IMR-90 (cell line): ENCODE measurements at regions not wholly inside any gene's neighbourhood (a gene's known extent, or its start where the extent isn't known, plus 50 kb on each side); places are given as distances from the start of the nearest gene placed in this dataset.

Source experiments
- ATAC-seq: fragments of 200-7000 bp; cut with Tn5 transposase; 2 replicates; pipeline ENCODE4 v1.9.1; 2020; ENCODE audit warnings: low read depth, mild to moderate bottlenecking, moderate library complexity
- BruUV-seq: library from RNA; stranded (reverse); fragments of 400-500 nt; replicated peaks from 2 replicates; lab custom pipeline; 2021; lab: Mats Ljungman, UMichigan
- CTCF ChIA-PET: fragments of 300-600 bp; formaldehyde crosslinking; extraction: SDS; loops from one replicate; lab custom pipeline; 2021; ENCODE audit warnings: antibody characterized with exemption; lab: Yijun Ruan, JAX
- POLR2A ChIA-PET: fragments of 300-600 bp; sonication (Branson Sonifier 250); formaldehyde crosslinking; loops from one replicate; lab custom pipeline; 2022; ENCODE audit warnings: antibody characterized with exemption; ENCODE audit not compliant: unreplicated experiment; lab: Charles Lee
- DNase-seq: peaks from one replicate; pipeline ENCODE4 v3.0.0; 2013
- H2AFZ ChIP-seq: replicated peaks from 2 replicates; pipeline ENCODE3; 2013; ENCODE audit warnings: low read length, mild to moderate bottlenecking; ENCODE audit not compliant: poor library complexity
- H2AK5ac ChIP-seq: 2 replicates; pipeline ENCODE4 v1.6.1; 2013; ENCODE audit warnings: low read depth, low read length, inconsistent platforms
- H2AK9ac ChIP-seq: replicated peaks from 2 replicates; pipeline ENCODE3; 2013; ENCODE audit warnings: mild to moderate bottlenecking, low read depth, low read length, moderate library complexity; ENCODE audit not compliant: poor library complexity
- H2BK120ac ChIP-seq: 2 replicates; pipeline ENCODE4 v1.6.1; 2013; ENCODE audit warnings: low read depth, low read length, inconsistent platforms
- H2BK15ac ChIP-seq: 3 replicates; pipeline ENCODE4 v1.6.1; 2013; ENCODE audit warnings: low read depth, low read length, inconsistent platforms
- H2BK20ac ChIP-seq: 2 replicates; pipeline ENCODE4 v1.6.1; 2013; ENCODE audit warnings: low read depth, mild to moderate bottlenecking, inconsistent platforms, low read length, moderate library complexity
- H2BK5ac ChIP-seq: 2 replicates; pipeline ENCODE4 v1.6.1; 2013; ENCODE audit warnings: mild to moderate bottlenecking, low read depth, low read length, inconsistent platforms; ENCODE audit not compliant: poor library complexity, severe bottlenecking
- H3K14ac ChIP-seq: replicated peaks from 2 replicates; pipeline ENCODE4 v1.6.1; 2013; ENCODE audit warnings: low read depth, low read length, inconsistent platforms
- H3K18ac ChIP-seq: 2 replicates; pipeline ENCODE4 v1.6.1; 2013; ENCODE audit warnings: low read depth, low read length, control low read depth
- H3K23ac ChIP-seq: 2 replicates; pipeline ENCODE4 v1.6.1; 2013; ENCODE audit warnings: low read depth, low read length, inconsistent platforms
- H3K27ac ChIP-seq: 2 replicates; pipeline ENCODE4 v1.5.1; 2013; ENCODE audit warnings: mild to moderate bottlenecking, control low read depth, low read length; ENCODE audit not compliant: insufficient read depth
- H3K27me3 ChIP-seq: 2 replicates; pipeline ENCODE4 v1.6.1; 2013; ENCODE audit warnings: low read length; ENCODE audit not compliant: control insufficient read depth, insufficient read depth
- H3K36me3 ChIP-seq: 2 replicates; pipeline ENCODE4 v1.6.1; 2013; ENCODE audit warnings: low read length, mixed read lengths; ENCODE audit not compliant: control insufficient read depth, insufficient read depth
- H3K4ac ChIP-seq: 2 replicates; pipeline ENCODE4 v1.6.1; 2013; ENCODE audit warnings: low read depth, low read length, inconsistent platforms
- H3K4me1 ChIP-seq: 2 replicates; pipeline ENCODE4 v1.6.1; 2013; ENCODE audit warnings: low read length, mixed read lengths; ENCODE audit not compliant: control insufficient read depth, insufficient read depth
- H3K4me2 ChIP-seq: 2 replicates; pipeline ENCODE4 v1.6.1; 2013; ENCODE audit warnings: low read depth, mild to moderate bottlenecking, control low read depth, low read length, moderate library complexity
- H3K4me3 ChIP-seq: 2 replicates; pipeline ENCODE4 v1.5.1; 2013; ENCODE audit warnings: low read depth, mild to moderate bottlenecking, control low read depth, low read length, moderate library complexity; ENCODE audit not compliant: insufficient read depth
- H3K56ac ChIP-seq: 2 replicates; pipeline ENCODE4 v1.6.1; 2013; ENCODE audit warnings: low read length, inconsistent platforms; ENCODE audit not compliant: insufficient read depth; ENCODE audit errors: extremely low read depth
- H3K79me1 ChIP-seq, 2 experiments: 2 replicates each; pipeline ENCODE4 v1.6.1; 2013; ENCODE audit warnings: low read length in 2 of 2, inconsistent platforms in 1 of 2, low read depth in 1 of 2
- H3K9ac ChIP-seq: 2 replicates; pipeline ENCODE4 v1.6.1; 2013; ENCODE audit warnings: low read depth, low read length, control low read depth
- H3K9me1 ChIP-seq: 2 replicates; pipeline ENCODE4 v1.6.1; 2013; ENCODE audit warnings: low read length, inconsistent platforms; ENCODE audit not compliant: insufficient read depth
- H3K9me3 ChIP-seq: 2 replicates; pipeline ENCODE4 v1.6.1; 2013; ENCODE audit warnings: low read length; ENCODE audit not compliant: control insufficient read depth, insufficient read depth
- H4K20me1 ChIP-seq: 2 replicates; pipeline ENCODE4 v1.6.1; 2013; ENCODE audit warnings: low read length, inconsistent platforms; ENCODE audit not compliant: insufficient read depth
- H4K5ac ChIP-seq: 2 replicates; pipeline ENCODE4 v1.6.1; 2013; ENCODE audit warnings: mild to moderate bottlenecking, low read depth, low read length, control low read depth
- H4K8ac ChIP-seq, 2 experiments: 2 replicates each; pipeline ENCODE4 v1.6.1; 2013; ENCODE audit warnings: low read depth in 2 of 2, low read length in 2 of 2, control low read depth in 1 of 2, inconsistent platforms in 1 of 2
- H4K91ac ChIP-seq: 2 replicates; pipeline ENCODE4 v1.6.1; 2013; ENCODE audit warnings: low read depth, low read length, inconsistent platforms; ENCODE audit not compliant: insufficient read depth
- CEBPB ChIP-seq: IDR thresholded peaks from 2 replicates; pipeline ENCODE4 v1.6.1; 2012; ENCODE audit warnings: low read depth, low read length, improper control_type of control experiment
- CHD1 ChIP-seq: IDR thresholded peaks from 2 replicates; pipeline ENCODE4 v1.6.1; 2012; ENCODE audit warnings: low read depth, low read length, improper control_type of control experiment
- FOS ChIP-seq: fragments of 150-350 bp; IDR thresholded peaks from 2 replicates; pipeline ENCODE4 v1.6.1; 2016; ENCODE audit warnings: low read depth, low read length
- MAFK ChIP-seq: IDR thresholded peaks from 2 replicates; pipeline ENCODE4 v1.6.1; 2012; ENCODE audit warnings: low read depth, low read length, improper control_type of control experiment
- MAZ ChIP-seq: IDR thresholded peaks from 2 replicates; pipeline ENCODE4 v1.6.1; 2012; ENCODE audit warnings: low read depth, mild to moderate bottlenecking, low read length, improper control_type of control experiment, moderate library complexity, borderline replicate concordance
- MXI1 ChIP-seq: IDR thresholded peaks from 2 replicates; pipeline ENCODE4 v1.6.1; 2012; ENCODE audit warnings: low read depth, mild to moderate bottlenecking, low read length, moderate library complexity, borderline replicate concordance
- RAD21 ChIP-seq: IDR thresholded peaks from 2 replicates; pipeline ENCODE4 v1.6.1; 2012; ENCODE audit warnings: low read length, improper control_type of control experiment
- RCOR1 ChIP-seq: IDR thresholded peaks from 2 replicates; pipeline ENCODE4 v1.6.1; 2012; ENCODE audit warnings: mild to moderate bottlenecking, low read length, improper control_type of control experiment; ENCODE audit not compliant: insufficient replicate concordance
- RFX5 ChIP-seq: IDR thresholded peaks from 2 replicates; pipeline ENCODE4 v1.8.0; 2012; ENCODE audit warnings: low read depth, mild to moderate bottlenecking, low read length, moderate library complexity
- WGBS, 2 experiments: methylation state at CpG; one replicate each; pipeline versions ENCODE4 v1.1.5 to v1.1.7; 2013; ENCODE audit warnings: missing lambda C conversion rate in 2 of 2; ENCODE audit not compliant: insufficient read length in 1 of 2; ENCODE audit errors: extremely low coverage in 2 of 2; 5-methylcytosine and 5-hydroxymethylcytosine counted together
- dilution Hi-C: fragments of 300-500 bp; cut with HindIII; formaldehyde crosslinking; loops from one replicate; pipeline ENCODE4 v1.14.3; 2018; ENCODE audit warnings: low sequenced_read_pairs; ENCODE audit not compliant: unreplicated experiment
- in situ Hi-C: fragments of 300-500 bp; cut with MboI; formaldehyde crosslinking; loops from 3 replicates; pipeline ENCODE4 v1.14.3; 2019; ENCODE audit warnings: low sequenced_read_pairs, inconsistent platforms, mixed read lengths
- intact Hi-C: fragments of 100-400 bp; cut with micrococcal nuclease; formaldehyde crosslinking; loops from 2 replicates; pipeline ENCODE4 v1.10.0; 2022
- TF ChIP-seq, protein P1 (sequence below): fragments of 150-350 bp; IDR thresholded peaks from 2 replicates; pipeline ENCODE4 v1.6.1; 2016; ENCODE audit warnings: low read depth, mild to moderate bottlenecking, low read length, moderate library complexity, borderline replicate concordance
- TF ChIP-seq, protein P2 (sequence below): fragments of 150-350 bp; IDR thresholded peaks from 2 replicates; pipeline ENCODE4 v1.6.1; 2017; ENCODE audit warnings: mild to moderate bottlenecking, antibody characterized with exemption, low read length, low read depth

DNA sequence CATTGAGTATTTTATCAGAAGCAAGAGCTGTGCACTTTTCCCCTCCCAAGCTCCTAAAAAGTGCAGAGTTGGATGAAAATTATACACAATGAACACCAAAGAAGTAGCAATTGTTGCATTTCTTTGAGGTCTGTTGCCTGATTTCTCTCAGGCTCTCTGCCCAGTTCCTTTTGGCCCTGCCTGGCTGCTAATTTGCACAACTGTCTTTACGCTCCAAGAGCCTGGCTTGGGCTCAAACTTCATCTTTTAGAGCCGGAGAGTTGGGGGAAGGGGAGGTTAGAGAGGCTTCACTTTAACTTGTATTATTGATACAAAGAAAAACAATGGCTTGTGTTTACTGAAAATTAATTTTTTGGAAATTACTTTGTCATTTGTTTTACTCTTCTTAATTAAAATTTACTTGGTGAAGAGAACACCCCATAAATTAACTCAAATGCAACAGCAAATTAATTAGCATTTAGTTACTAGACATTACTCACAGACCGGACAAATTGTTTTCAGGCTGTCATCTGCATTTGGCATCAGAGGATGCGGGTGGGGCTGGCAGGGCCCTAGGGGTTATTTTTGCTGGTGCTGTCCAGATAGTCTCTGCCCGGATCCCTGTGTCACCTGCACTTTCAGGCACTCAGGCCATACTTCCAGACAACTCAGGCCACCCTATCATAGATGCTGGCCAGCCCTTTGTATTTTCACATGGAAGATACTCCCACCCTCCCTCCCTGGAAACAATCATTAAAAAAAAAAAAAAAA, 407.3 kb downstream of the NXPE2 start:
- H4K8ac ChIP-seq = no peak overlapping the region
- H4K5ac ChIP-seq = no peak overlapping the region
- ATAC-seq = no peak
- H3K14ac ChIP-seq = no peak overlapping the region
- no peak overlapping the region for H3K4me3 ChIP-seq
- WGBS, 2 experiments = no CpG with 5 or more reads among the region's 5 CpGs
- intact Hi-C loops (no loop called here), in situ Hi-C loops (no loop called here), dilution Hi-C loops (no loop called here)
- no peak overlapping the region for H3K4ac ChIP-seq
- H3K27ac ChIP-seq = no peak overlapping the region
- no peaks in the 10 kb centered on the region for H3K36me3 ChIP-seq
- TF ChIP-seq RFX5 (no peak), CHD1 (no peak), MAFK (no peak), MAZ (no peak), RAD21 (no peak), CEBPB (no peak), FOS (no peak), RCOR1 (no peak), MXI1 (no peak)
- TF ChIP-seq, protein P1, sequence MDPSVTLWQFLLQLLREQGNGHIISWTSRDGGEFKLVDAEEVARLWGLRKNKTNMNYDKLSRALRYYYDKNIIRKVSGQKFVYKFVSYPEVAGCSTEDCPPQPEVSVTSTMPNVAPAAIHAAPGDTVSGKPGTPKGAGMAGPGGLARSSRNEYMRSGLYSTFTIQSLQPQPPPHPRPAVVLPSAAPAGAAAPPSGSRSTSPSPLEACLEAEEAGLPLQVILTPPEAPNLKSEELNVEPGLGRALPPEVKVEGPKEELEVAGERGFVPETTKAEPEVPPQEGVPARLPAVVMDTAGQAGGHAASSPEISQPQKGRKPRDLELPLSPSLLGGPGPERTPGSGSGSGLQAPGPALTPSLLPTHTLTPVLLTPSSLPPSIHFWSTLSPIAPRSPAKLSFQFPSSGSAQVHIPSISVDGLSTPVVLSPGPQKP = no peak
- TF ChIP-seq, protein P2, sequence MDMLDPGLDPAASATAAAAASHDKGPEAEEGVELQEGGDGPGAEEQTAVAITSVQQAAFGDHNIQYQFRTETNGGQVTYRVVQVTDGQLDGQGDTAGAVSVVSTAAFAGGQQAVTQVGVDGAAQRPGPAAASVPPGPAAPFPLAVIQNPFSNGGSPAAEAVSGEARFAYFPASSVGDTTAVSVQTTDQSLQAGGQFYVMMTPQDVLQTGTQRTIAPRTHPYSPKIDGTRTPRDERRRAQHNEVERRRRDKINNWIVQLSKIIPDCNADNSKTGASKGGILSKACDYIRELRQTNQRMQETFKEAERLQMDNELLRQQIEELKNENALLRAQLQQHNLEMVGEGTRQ = no peak
- POLR2A ChIA-PET = no interaction called here
- H4K20me1 ChIP-seq = no peaks in the 10 kb centered on the region
- H2BK15ac ChIP-seq = no peak overlapping the region
- no peak overlapping the region for H3K56ac ChIP-seq
- BruUV-seq = no TSS peak
- H3K9me3 ChIP-seq = no peaks in the 10 kb centered on the region
- no peak overlapping the region for H3K23ac ChIP-seq
- H3K4me1 ChIP-seq = no peaks in the 10 kb centered on the region
- H3K9ac ChIP-seq = no peak overlapping the region
- CTCF ChIA-PET = no interaction called here
- H3K27me3 ChIP-seq = no peaks in the 10 kb centered on the region
- H3K18ac ChIP-seq = no peak overlapping the region
- no peaks in the 10 kb centered on the region for H3K79me1 ChIP-seq
- no peak overlapping the region for H2BK20ac ChIP-seq
- no peak overlapping the region for H2BK5ac ChIP-seq
- H3K4me2 ChIP-seq = no peak overlapping the region
- no peaks in the 10 kb centered on the region for H3K9me1 ChIP-seq
- H2AFZ ChIP-seq = no peak overlapping the region
- no peak overlapping the region for H2AK5ac ChIP-seq
- H2BK120ac ChIP-seq = no peak overlapping the region
- H2AK9ac ChIP-seq = no peak overlapping the region
- no peak overlapping the region for H4K91ac ChIP-seq
- DNase-seq = no peak
